Mesendoderm (in vitro differentiated cells): ENCODE measurements at regions not wholly inside any gene's neighbourhood (a gene's known extent, or its start where the extent isn't known, plus 50 kb on each side); places are given as distances from the start of the nearest gene placed in this dataset.

Experiments used
- DNase-seq: peaks from one replicate; pipeline ENCODE4 v3.0.0; 2013
- H2AK5ac ChIP-seq: 2 replicates; pipeline ENCODE4 v1.6.1; 2013; ENCODE audit warnings: low read length, inconsistent platforms
- H2BK120ac ChIP-seq: 2 replicates; pipeline ENCODE4 v1.6.1; 2013; ENCODE audit warnings: low read depth, mild to moderate bottlenecking, low read length, moderate library complexity, mixed read lengths
- H2BK15ac ChIP-seq: replicated peaks from 2 replicates; pipeline ENCODE4 v1.6.1; 2013; ENCODE audit warnings: low read depth, mild to moderate bottlenecking, moderate library complexity
- H2BK5ac ChIP-seq: 2 replicates; pipeline ENCODE4 v1.6.1; 2013; ENCODE audit warnings: low read length, inconsistent platforms
- H3K18ac ChIP-seq: 2 replicates; pipeline ENCODE4 v1.6.1; 2013; ENCODE audit warnings: mild to moderate bottlenecking, low read length, mixed read lengths
- H3K23ac ChIP-seq: one replicate; pipeline ENCODE4 v1.6.1; 2013; ENCODE audit warnings: low read length
- H3K27ac ChIP-seq: 2 replicates; pipeline ENCODE4 v1.5.1; 2013; ENCODE audit warnings: low read depth, mild to moderate bottlenecking, inconsistent platforms, low read length, moderate library complexity
- H3K27me3 ChIP-seq: 2 replicates; pipeline ENCODE4 v1.6.1; 2013; ENCODE audit warnings: low read length, control low read depth, mild to moderate bottlenecking, inconsistent platforms; ENCODE audit not compliant: insufficient read depth, poor library complexity
- H3K36me3 ChIP-seq: 2 replicates; pipeline ENCODE4 v1.6.1; 2013; ENCODE audit warnings: low read length, inconsistent platforms; ENCODE audit not compliant: control insufficient read depth, insufficient read depth
- H3K4ac ChIP-seq: one replicate; pipeline ENCODE4 v1.6.1; 2013; ENCODE audit warnings: low read depth, mild to moderate bottlenecking, low read length, moderate library complexity
- H3K4me1 ChIP-seq: 2 replicates; pipeline ENCODE4 v1.6.1; 2013; ENCODE audit warnings: low read depth, low read length, inconsistent platforms; ENCODE audit not compliant: control insufficient read depth
- H3K4me2 ChIP-seq: 2 replicates; pipeline ENCODE4 v1.6.1; 2013; ENCODE audit warnings: low read length
- H3K4me3 ChIP-seq: 2 replicates; pipeline ENCODE4 v1.5.1; 2013; ENCODE audit warnings: mild to moderate bottlenecking, low read length
- H3K56ac ChIP-seq: one replicate; pipeline ENCODE4 v1.6.1; 2013; ENCODE audit warnings: low read length
- H3K79me1 ChIP-seq: 2 replicates; pipeline ENCODE4 v1.6.1; 2013; ENCODE audit warnings: low read length, inconsistent platforms
- H3K79me2 ChIP-seq: 2 replicates; pipeline ENCODE4 v1.6.1; 2013; ENCODE audit warnings: mild to moderate bottlenecking, low read length; ENCODE audit not compliant: control insufficient read depth, insufficient read depth
- H3K9ac ChIP-seq: 2 replicates; pipeline ENCODE4 v1.6.1; 2013; ENCODE audit warnings: low read length, inconsistent platforms
- H4K5ac ChIP-seq: one replicate; pipeline ENCODE4 v1.6.1; 2013; ENCODE audit warnings: low read length
- H4K8ac ChIP-seq: one replicate; pipeline ENCODE4 v1.6.1; 2013; ENCODE audit warnings: low read depth, mild to moderate bottlenecking, control low read depth, low read length, moderate library complexity
- WGBS: extraction: QIAGEN DNeasy Blood & Tissue Kit; methylation state at CpG from one replicate; pipeline ENCODE4 v1.1.7; 2013; ENCODE audit warnings: low lambda C conversion rate, missing lambda C conversion rate; ENCODE audit not compliant: insufficient coverage; ENCODE audit errors: extremely low coverage; 5-methylcytosine and 5-hydroxymethylcytosine counted together

DNA sequence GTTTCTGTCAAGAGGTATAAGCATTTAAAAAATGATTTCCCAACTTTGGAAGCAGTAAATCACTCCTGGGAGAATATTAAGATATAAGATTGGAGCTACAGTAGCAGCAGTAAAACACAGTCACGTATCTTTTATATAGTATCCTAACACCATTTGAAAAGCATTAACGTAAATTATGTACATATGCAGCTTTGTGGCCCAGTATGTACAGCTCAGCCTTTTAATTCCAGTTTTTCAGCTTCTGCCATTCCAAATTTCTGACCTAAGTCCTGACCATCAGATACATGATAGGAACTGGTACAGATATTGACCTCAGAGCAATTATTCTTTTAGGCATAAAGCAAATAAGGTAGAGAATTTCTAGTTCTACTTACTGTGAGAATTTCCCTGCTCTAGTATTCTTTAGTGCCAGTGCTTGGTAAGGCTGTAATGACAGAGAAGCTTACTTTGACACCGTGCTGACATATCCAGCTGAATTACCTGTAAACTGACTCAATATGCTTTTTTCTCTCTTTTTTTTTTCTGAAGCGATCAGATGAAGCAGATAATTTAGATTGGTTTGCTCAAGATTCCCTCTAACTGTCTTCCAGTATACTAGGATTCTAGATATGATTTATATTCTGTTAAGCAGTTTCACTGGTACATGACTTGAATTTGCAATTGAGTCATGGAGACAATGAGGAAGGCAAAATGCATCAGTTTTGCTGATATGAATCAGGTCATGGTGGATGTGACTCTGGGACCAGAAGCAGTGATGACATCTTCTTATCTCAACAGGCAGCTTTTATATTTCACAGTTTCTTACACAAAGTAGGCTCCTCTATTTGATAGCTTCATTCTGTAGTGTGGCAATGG is 703.6 kb downstream of the SLITRK6 start:
- DNase-seq = no peak

DNA sequence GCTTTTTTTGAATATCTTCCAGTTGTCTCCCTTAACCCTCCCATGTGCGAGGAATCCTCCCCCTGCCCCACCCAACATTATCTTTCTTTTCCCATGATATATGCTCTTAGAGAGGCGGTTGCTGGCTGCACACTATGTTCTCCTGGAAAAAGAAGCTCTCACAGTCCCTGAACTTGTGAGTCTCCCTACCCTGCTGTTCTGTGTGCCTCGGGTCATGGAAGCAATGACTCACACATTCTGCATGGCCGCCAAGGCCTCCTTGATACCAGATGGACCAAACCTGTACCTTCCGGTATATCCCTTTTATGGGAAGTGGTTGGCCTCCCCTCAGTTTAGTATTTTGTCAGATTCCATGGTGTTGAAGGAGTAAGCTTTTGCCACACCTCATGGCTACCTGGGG is 705.4 kb downstream of the SLITRK6 start:
- no peaks in the 10 kb centered on the region for H3K36me3 ChIP-seq
- H2AK5ac ChIP-seq = no peak overlapping the region
- H3K27ac ChIP-seq = no peak overlapping the region
- H3K18ac ChIP-seq = no peak overlapping the region
- H2BK15ac ChIP-seq = no peak overlapping the region
- H3K27me3 ChIP-seq = no peaks in the 10 kb centered on the region
- no peak overlapping the region for H3K23ac ChIP-seq
- H4K8ac ChIP-seq = no peak overlapping the region
- H3K9ac ChIP-seq = no peak overlapping the region
- H3K4ac ChIP-seq = no peak overlapping the region
- H2BK120ac ChIP-seq = no peak overlapping the region
- H3K4me2 ChIP-seq = no peak overlapping the region
- no peaks in the 10 kb centered on the region for H3K79me2 ChIP-seq
- no peaks in the 10 kb centered on the region for H3K4me1 ChIP-seq
- no peak overlapping the region for H3K4me3 ChIP-seq
- H4K5ac ChIP-seq = no peak overlapping the region
- no peaks in the 10 kb centered on the region for H3K79me1 ChIP-seq
- H3K56ac ChIP-seq = no peak overlapping the region
- H2BK5ac ChIP-seq = no peak overlapping the region
- no CpG with 5 or more reads among the region's 5 CpGs for WGBS
- DNase-seq = peak; percentile 67

More for the DNA sequence above, 703.6 kb downstream of the SLITRK6 start:
- no peak overlapping the region for H3K18ac ChIP-seq
- H4K8ac ChIP-seq = no peak overlapping the region
- H2BK5ac ChIP-seq = no peak overlapping the region
- no peaks in the 10 kb centered on the region for H3K79me1 ChIP-seq
- no peak overlapping the region for H3K27ac ChIP-seq
- no peak overlapping the region for H3K4ac ChIP-seq
- H3K36me3 ChIP-seq = no peaks in the 10 kb centered on the region
- H2AK5ac ChIP-seq = no peak overlapping the region
- no peak overlapping the region for H3K23ac ChIP-seq
- H3K27me3 ChIP-seq = no peaks in the 10 kb centered on the region
- H3K9ac ChIP-seq = no peak overlapping the region
- H3K4me2 ChIP-seq = no peak overlapping the region
- H2BK15ac ChIP-seq = no peak overlapping the region
- H3K56ac ChIP-seq = no peak overlapping the region
- H4K5ac ChIP-seq = no peak overlapping the region
- WGBS = no CpG with 5 or more reads among the region's 4 CpGs
- H3K4me1 ChIP-seq = no peaks in the 10 kb centered on the region
- no peaks in the 10 kb centered on the region for H3K79me2 ChIP-seq
- no peak overlapping the region for H3K4me3 ChIP-seq
- no peak overlapping the region for H2BK120ac ChIP-seq

DNA sequence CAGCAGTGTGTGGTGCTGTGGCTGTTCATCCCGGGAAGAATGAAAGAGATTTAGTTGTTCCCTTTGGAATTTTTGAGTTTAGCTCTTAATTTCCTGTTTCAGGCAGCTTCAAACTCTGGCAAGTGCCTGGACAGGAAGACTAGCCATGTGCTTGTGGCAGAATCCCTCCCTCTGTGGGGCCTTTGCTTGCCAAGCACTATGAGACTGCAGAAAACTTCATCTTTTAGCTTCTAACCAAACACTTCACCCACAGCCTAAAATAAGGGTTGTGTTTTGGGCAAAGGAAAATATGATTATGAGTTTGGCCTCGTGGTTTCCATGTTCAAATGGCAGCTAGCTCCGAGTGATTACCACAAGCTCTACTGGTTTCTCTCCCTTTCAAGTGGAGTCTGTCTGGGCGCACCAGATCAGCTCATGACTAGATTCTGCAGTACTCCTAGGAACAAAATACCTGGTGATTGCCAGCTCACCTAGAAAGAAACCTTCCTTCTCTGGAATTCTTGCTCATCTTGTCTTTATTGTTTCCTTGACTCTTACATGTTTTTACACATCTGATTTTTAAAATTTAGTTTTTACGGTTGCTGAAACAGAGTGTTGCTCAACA is 707.5 kb downstream of the SLITRK6 start:
- H3K4me1 ChIP-seq = no peaks in the 10 kb centered on the region
- H3K4ac ChIP-seq = no peak overlapping the region
- no peak overlapping the region for H2BK120ac ChIP-seq
- no peak overlapping the region for H2AK5ac ChIP-seq
- no peaks in the 10 kb centered on the region for H3K27me3 ChIP-seq
- no peak overlapping the region for H3K27ac ChIP-seq
- H3K9ac ChIP-seq = no peak overlapping the region
- no peak overlapping the region for H3K18ac ChIP-seq
- no peak overlapping the region for H3K56ac ChIP-seq
- DNase-seq = no peak
- no peak overlapping the region for H4K5ac ChIP-seq
- no peak overlapping the region for H2BK5ac ChIP-seq
- H3K79me1 ChIP-seq = no peaks in the 10 kb centered on the region
- no peak overlapping the region for H3K4me2 ChIP-seq
- H3K36me3 ChIP-seq = no peaks in the 10 kb centered on the region
- H2BK15ac ChIP-seq = no peak overlapping the region
- no peak overlapping the region for H3K23ac ChIP-seq
- H3K79me2 ChIP-seq = no peaks in the 10 kb centered on the region
- no CpG with 5 or more reads among the region's 5 CpGs for WGBS
- H4K8ac ChIP-seq = no peak overlapping the region
- no peak overlapping the region for H3K4me3 ChIP-seq

DNA sequence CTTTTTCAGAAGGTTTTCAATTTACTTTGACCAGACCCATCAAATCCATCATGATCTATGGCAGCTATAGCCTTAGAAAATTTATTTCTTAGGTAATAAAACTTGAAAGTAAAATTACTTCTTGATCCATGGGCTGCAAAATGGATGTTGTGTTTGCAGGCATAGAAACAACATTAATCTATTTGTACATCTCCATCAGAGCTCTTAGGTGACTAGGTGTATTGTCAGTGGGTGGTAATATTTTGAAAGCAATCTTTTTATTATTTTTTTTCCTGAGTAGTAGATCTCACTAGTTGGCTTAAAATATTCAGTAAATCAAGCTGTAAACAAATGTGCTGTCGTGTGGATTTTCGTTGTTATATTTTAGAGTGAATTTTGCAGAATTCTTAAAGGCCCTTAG is 710.0 kb downstream of the SLITRK6 start:
- H3K79me2 ChIP-seq = no peaks in the 10 kb centered on the region
- H4K8ac ChIP-seq = no peak overlapping the region
- no peak overlapping the region for H3K4me2 ChIP-seq
- H2BK120ac ChIP-seq = no peak overlapping the region
- no peak overlapping the region for H3K9ac ChIP-seq
- H3K4ac ChIP-seq = no peak overlapping the region
- H4K5ac ChIP-seq = no peak overlapping the region
- no CpG with 5 or more reads among the region's 2 CpGs for WGBS
- H3K23ac ChIP-seq = no peak overlapping the region
- no peak overlapping the region for H2AK5ac ChIP-seq
- H3K4me1 ChIP-seq = no peaks in the 10 kb centered on the region
- no peak overlapping the region for H2BK15ac ChIP-seq
- no peaks in the 10 kb centered on the region for H3K27me3 ChIP-seq
- H3K4me3 ChIP-seq = no peak overlapping the region
- no peak overlapping the region for H2BK5ac ChIP-seq
- H3K36me3 ChIP-seq = no peaks in the 10 kb centered on the region
- no peak overlapping the region for H3K27ac ChIP-seq
- DNase-seq = no peak
- no peak overlapping the region for H3K18ac ChIP-seq
- H3K56ac ChIP-seq = no peak overlapping the region
- H3K79me1 ChIP-seq = no peaks in the 10 kb centered on the region

DNA sequence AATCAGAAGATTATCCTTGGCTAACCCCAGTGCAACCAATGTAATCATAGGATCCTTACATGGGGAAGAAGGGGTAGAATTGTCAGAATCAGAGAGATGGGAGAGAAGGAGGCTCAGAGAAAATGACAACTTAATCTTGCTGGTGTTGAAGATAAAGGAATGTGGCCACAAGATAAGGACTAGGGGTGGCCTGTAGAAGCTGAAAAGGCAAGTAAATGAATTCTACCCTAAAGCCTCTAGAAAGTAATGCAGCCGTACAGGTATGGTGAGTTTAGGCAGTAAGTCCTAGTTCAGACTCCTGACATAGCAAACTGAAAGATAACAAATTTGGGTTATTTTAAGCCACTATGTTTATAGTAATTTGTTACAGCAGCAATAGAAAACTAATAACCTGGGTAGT is 718.5 kb downstream of the SLITRK6 start:
- H2BK5ac ChIP-seq = no peak overlapping the region
- H3K79me1 ChIP-seq = no peaks in the 10 kb centered on the region
- H4K8ac ChIP-seq = no peak overlapping the region
- H3K18ac ChIP-seq = no peak overlapping the region
- H3K4me3 ChIP-seq = no peak overlapping the region
- no peaks in the 10 kb centered on the region for H3K4me1 ChIP-seq
- no peak overlapping the region for H2BK120ac ChIP-seq
- H3K27me3 ChIP-seq = no peaks in the 10 kb centered on the region
- no peak overlapping the region for H3K4me2 ChIP-seq
- no peaks in the 10 kb centered on the region for H3K36me3 ChIP-seq
- H3K4ac ChIP-seq = no peak overlapping the region
- H2AK5ac ChIP-seq = no peak overlapping the region
- H2BK15ac ChIP-seq = no peak overlapping the region
- no peaks in the 10 kb centered on the region for H3K79me2 ChIP-seq
- DNase-seq = peak; percentile 45
- H3K9ac ChIP-seq = no peak overlapping the region
- no peak overlapping the region for H4K5ac ChIP-seq
- H3K23ac ChIP-seq = no peak overlapping the region
- no peak overlapping the region for H3K56ac ChIP-seq
- H3K27ac ChIP-seq = no peak overlapping the region
- WGBS = no CpG with 5 or more reads among the region's 1 CpG
